Endothelial cell of umbilical vein (primary cell): ENCODE measurements at regions not wholly inside any gene's neighbourhood (a gene's known extent, or its start where the extent isn't known, plus 50 kb on each side); places are given as distances from the start of the nearest gene placed in this dataset.

Source experiments
- BruUV-seq: library from RNA; stranded (reverse); fragments of 400-500 nt; replicated peaks from 2 replicates; lab custom pipeline; 2021; lab: Mats Ljungman, UMichigan
- CTCF ChIA-PET: fragments of 300-600, 350-600 bp; sonication (Branson Sonifier 250); formaldehyde crosslinking; loops from one replicate; lab custom pipeline; 2021; ENCODE audit warnings: antibody characterized with exemption, inconsistent platforms; lab: Charles Lee
- POLR2A ChIA-PET: fragments of 300-600, 350-600 bp; sonication (Branson Sonifier 250); formaldehyde crosslinking; loops from one replicate; lab custom pipeline; 2021; ENCODE audit warnings: antibody characterized with exemption, inconsistent platforms; lab: Charles Lee
- DNase-seq: peaks from one replicate; pipeline ENCODE4 v3.0.0-alpha.2; 2011; ENCODE audit warnings: low read depth, low spot score
- FAIRE-seq: peaks from 2 replicates; lab custom pipeline; 2011; peaks lifted over from hg19 to GRCh38; lab: Jason Lieb, UNC
- H2AFZ ChIP-seq: 2 replicates; pipeline ENCODE4 v1.6.0; 2012; ENCODE audit warnings: low read depth, low read length, control low read depth, inconsistent platforms
- H3K27ac ChIP-seq: 2 replicates; pipeline ENCODE4 v1.5.1; 2011; ENCODE audit warnings: low read depth, mild to moderate bottlenecking, control low read depth, low read length, moderate library complexity; ENCODE audit not compliant: insufficient read depth
- H3K27me3 ChIP-seq, 2 experiments: 2 replicates each; pipeline versions ENCODE4 v1.6.0 to v1.6.1; 2011; ENCODE audit warnings: low read length in 2 of 2, mixed read lengths in 1 of 2; ENCODE audit not compliant: control insufficient read depth in 2 of 2, insufficient read depth in 2 of 2
- H3K36me3 ChIP-seq, 2 experiments: 2 replicates in 1 of 2; 3 replicates in 1 of 2; pipeline ENCODE4 v1.5.1; 2011; ENCODE audit warnings: low read length in 2 of 2, mild to moderate bottlenecking in 1 of 2, moderate library complexity in 1 of 2; ENCODE audit not compliant: control insufficient read depth in 2 of 2, insufficient read depth in 2 of 2; ENCODE audit errors: extremely low read depth in 1 of 2
- H3K4me1 ChIP-seq: 3 replicates; pipeline ENCODE4 v1.5.1; 2011; ENCODE audit warnings: mild to moderate bottlenecking, low read length; ENCODE audit not compliant: control insufficient read depth, insufficient read depth; ENCODE audit errors: extremely low read depth
- H3K4me2 ChIP-seq: 2 replicates; pipeline ENCODE4 v1.6.1; 2011; ENCODE audit warnings: low read length, control low read depth, mixed read lengths; ENCODE audit not compliant: insufficient read depth
- H3K4me3 ChIP-seq, 3 experiments: fragments of 200-600 bp in 1 of 3; sonication (generic), shearing (Covaris generic) in 1 of 3; replicated peaks in 1 of 3; 2 replicates each; pipeline ENCODE4 v1.5.1; 2011 to 2016; ENCODE audit warnings: control low read depth in 3 of 3, low read length in 3 of 3, mild to moderate bottlenecking in 2 of 3, inconsistent platforms in 1 of 3, low read depth in 1 of 3, moderate library complexity in 1 of 3; ENCODE audit not compliant: insufficient read depth in 1 of 3
- H3K79me2 ChIP-seq: 2 replicates; pipeline ENCODE4 v1.6.0; 2012; ENCODE audit warnings: low read length, inconsistent platforms; ENCODE audit not compliant: control insufficient read depth, insufficient read depth
- H3K9ac ChIP-seq: replicated peaks from 2 replicates; pipeline ENCODE3; 2011; ENCODE audit warnings: low read length, control low read depth; ENCODE audit not compliant: insufficient read depth; ENCODE audit errors: extremely low read depth
- H3K9me1 ChIP-seq: replicated peaks from 3 replicates; pipeline ENCODE4 v1.6.0; 2011; ENCODE audit warnings: mild to moderate bottlenecking, low read length; ENCODE audit not compliant: control insufficient read depth, insufficient read depth; ENCODE audit errors: extremely low read depth
- H3K9me3 ChIP-seq: replicated peaks from 2 replicates; pipeline ENCODE4 v1.5.1; 2012; ENCODE audit warnings: low read length, inconsistent platforms; ENCODE audit not compliant: control insufficient read depth, insufficient read depth
- H4K20me1 ChIP-seq: replicated peaks from 2 replicates; pipeline ENCODE3; 2011; ENCODE audit warnings: mild to moderate bottlenecking, low read length; ENCODE audit not compliant: control insufficient read depth, insufficient read depth; ENCODE audit errors: extremely low read depth
- CTCF ChIP-seq, 2 donors: IDR thresholded peaks; 1 replicate in 1 of 2; 2 replicates in 1 of 2; pipeline ENCODE4 v1.5.1; 2011; ENCODE audit warnings: low read length in 2 of 2, mild to moderate bottlenecking in 2 of 2, moderate library complexity in 2 of 2, control low read depth in 1 of 2, inconsistent platforms in 1 of 2, low read depth in 1 of 2; ENCODE audit not compliant: insufficient read depth in 1 of 2; ENCODE audit errors: extremely low read depth in 1 of 2
- EZH2 ChIP-seq: IDR thresholded peaks from 2 replicates; pipeline ENCODE4 v1.6.1; 2012; ENCODE audit warnings: borderline replicate concordance, low read depth, mild to moderate bottlenecking, moderate library complexity, low read length, inconsistent platforms; ENCODE audit not compliant: severe bottlenecking
- FOS ChIP-seq: IDR thresholded peaks from 2 replicates; pipeline ENCODE4 v1.6.1; 2011; ENCODE audit warnings: mild to moderate bottlenecking, low read length, moderate library complexity, borderline replicate concordance; ENCODE audit not compliant: insufficient read depth
- GATA2 ChIP-seq: IDR thresholded peaks from 2 replicates; pipeline ENCODE4 v1.7.0; 2011; ENCODE audit warnings: low read depth, mild to moderate bottlenecking, moderate library complexity, mixed read lengths, low read length; ENCODE audit not compliant: insufficient read length, insufficient read depth
- JUN ChIP-seq: IDR thresholded peaks from 2 replicates; pipeline ENCODE4 v1.6.1; 2011; ENCODE audit warnings: borderline replicate concordance, low read depth; ENCODE audit not compliant: insufficient read length, insufficient read depth
- MAX ChIP-seq: IDR thresholded peaks from 2 replicates; pipeline ENCODE4 v1.6.1; 2011; ENCODE audit not compliant: insufficient read depth, insufficient read length
- MYC ChIP-seq: IDR thresholded peaks from one replicate; pipeline ENCODE4 v1.6.1; 2011; ENCODE audit warnings: mild to moderate bottlenecking, low read depth, low read length
- POLR2A ChIP-seq: IDR thresholded peaks from 2 replicates; pipeline ENCODE4 v1.6.1; 2012; ENCODE audit warnings: low read depth, mild to moderate bottlenecking, control low read depth, low read length
- POLR2AphosphoS5 ChIP-seq: IDR thresholded peaks from 2 replicates; pipeline ENCODE4 v1.6.1; 2012; ENCODE audit warnings: low read depth, mild to moderate bottlenecking, control low read depth, low read length, moderate library complexity; ENCODE audit not compliant: insufficient read depth
- dilution Hi-C: fragments of 300-500 bp; cut with MboI; formaldehyde crosslinking; loops from one replicate; pipeline ENCODE4 v1.15.0; 2019; ENCODE audit warnings: low sequenced_read_pairs; ENCODE audit not compliant: extremely low pct_ligation_motif_present
- intact Hi-C: fragments of 100-400 bp; cut with micrococcal nuclease; formaldehyde crosslinking; loops from one replicate; pipeline ENCODE4 v1.10.0; 2022

- intact Hi-C loops (no loop called here), dilution Hi-C loops (no loop called here)
- no TSS peak for BruUV-seq
- DNase-seq (no peak), FAIRE-seq (no peak)
- Histone ChIP-seq H3K4me1 (no peaks in the 10 kb centered on the region), H3K9ac (no peak overlapping the region), H3K4me3 (no peak overlapping the region), H2AFZ (no peak overlapping the region), H3K27me3 (no peaks in the 10 kb centered on the region), H3K9me3 (no peaks in the 10 kb centered on the region), H3K27ac (no peak overlapping the region), H3K79me2 (no peaks in the 10 kb centered on the region), H4K20me1 (no peaks in the 10 kb centered on the region), H3K4me2 (no peak overlapping the region), H3K36me3 (no peaks in the 10 kb centered on the region), H3K9me1 (no peaks in the 10 kb centered on the region)
- TF ChIP-seq MYC (no peak), MAX (no peak), FOS (no peak), EZH2 (no peak), GATA2 (no peak), POLR2AphosphoS5 (no peak), JUN (no peak), POLR2A (no peak), CTCF (IDR thresholded peaks at IDR 0.05; ENCODE audit: extremely low read depth in 1 of 2, insufficient read depth in 1 of 2, low read depth in 1 of 2, low read length in 2 of 2) (no peak)
- POLR2A ChIA-PET: no interaction called here
- CTCF ChIA-PET: no interaction called here
Measured at GRCh38 chr2:126785862-126786261, 112.8 kb upstream of the TEX51 start.
